Peyer's patch (tissue), 4 donors: ENCODE measurements at regions not wholly inside any gene's neighbourhood (a gene's known extent, or its start where the extent isn't known, plus 50 kb on each side); places are given as distances from the start of the nearest gene placed in this dataset.

Experiments
- DNase-seq, 3 donors: peaks; one replicate each; pipeline ENCODE4 v3.0.0-alpha.2; 2017 to 2019
- H3K27ac ChIP-seq, 4 donors: fragments of 200-600 bp; sonication (generic); one replicate each; pipeline ENCODE4 v1.5.1; 2016 to 2019
- H3K27me3 ChIP-seq, 2 donors: fragments of 200-600 bp; sonication (generic); one replicate each; pipeline ENCODE4 v1.5.1; 2019
- H3K36me3 ChIP-seq, 3 donors: fragments of 200-600 bp; sonication (generic); one replicate each; pipeline ENCODE4 v1.5.1; 2016 to 2019
- H3K4me1 ChIP-seq, 4 donors: fragments of 200-600 bp; sonication (generic); one replicate each; pipeline ENCODE4 v1.5.1; 2016 to 2019
- H3K4me3 ChIP-seq, 4 donors: fragments of 200-600 bp; sonication (generic); 1 replicate in 3 of 4; 2 replicates in 1 of 4; pipeline ENCODE4 v1.5.1; 2016 to 2019; ENCODE audit warnings: mild to moderate bottlenecking in 1 of 4
- H3K9me3 ChIP-seq, 4 donors: fragments of 200-600 bp; sonication (generic); one replicate each; pipeline ENCODE4 v1.5.1; 2016 to 2019; ENCODE audit warnings: mild to moderate bottlenecking in 1 of 4
- POLR2A ChIP-seq, 2 donors: fragments of 450-650 bp; IDR thresholded peaks; one replicate each; pipeline ENCODE4 v1.5.1; 2017; ENCODE audit warnings: antibody characterized with exemption in 2 of 2, mild to moderate bottlenecking in 2 of 2, moderate library complexity in 2 of 2
- TF ChIP-seq, protein P1 (sequence below), 6 experiments: fragments of 450-650 bp in 4 of 6; fragments of 200-600 bp in 2 of 6; sonication (generic) in 1 of 6; IDR thresholded peaks; one replicate each; pipeline ENCODE4 v1.5.1; 2017 to 2019; ENCODE audit warnings: antibody characterized with exemption in 6 of 6, mild to moderate bottlenecking in 3 of 6, moderate library complexity in 1 of 6

DNA sequence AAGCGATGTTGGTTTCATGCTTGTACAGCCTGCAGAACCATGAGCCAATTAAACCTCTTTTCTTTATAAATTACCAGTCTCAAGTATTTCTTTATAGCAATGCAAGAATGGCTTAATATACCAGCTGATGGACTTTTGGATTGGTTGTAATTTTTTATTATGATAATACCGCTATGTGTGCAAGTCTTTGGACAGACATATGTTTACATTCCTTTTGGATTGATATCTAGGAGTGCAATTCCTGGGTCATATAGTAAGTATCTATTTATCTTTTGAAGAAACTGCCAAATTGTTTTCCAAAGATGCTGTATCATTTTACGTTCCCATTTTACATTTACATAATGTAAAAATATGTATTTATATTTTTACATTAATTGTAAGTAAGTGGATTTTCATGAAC, 81.2 kb upstream of the PIP4K2A start:
- no peak overlapping the region for H3K27ac ChIP-seq
- DNase-seq = no peak
- H3K4me3 ChIP-seq = no peak overlapping the region
- no peaks in the 10 kb centered on the region for H3K4me1 ChIP-seq
- TF ChIP-seq, protein P1, sequence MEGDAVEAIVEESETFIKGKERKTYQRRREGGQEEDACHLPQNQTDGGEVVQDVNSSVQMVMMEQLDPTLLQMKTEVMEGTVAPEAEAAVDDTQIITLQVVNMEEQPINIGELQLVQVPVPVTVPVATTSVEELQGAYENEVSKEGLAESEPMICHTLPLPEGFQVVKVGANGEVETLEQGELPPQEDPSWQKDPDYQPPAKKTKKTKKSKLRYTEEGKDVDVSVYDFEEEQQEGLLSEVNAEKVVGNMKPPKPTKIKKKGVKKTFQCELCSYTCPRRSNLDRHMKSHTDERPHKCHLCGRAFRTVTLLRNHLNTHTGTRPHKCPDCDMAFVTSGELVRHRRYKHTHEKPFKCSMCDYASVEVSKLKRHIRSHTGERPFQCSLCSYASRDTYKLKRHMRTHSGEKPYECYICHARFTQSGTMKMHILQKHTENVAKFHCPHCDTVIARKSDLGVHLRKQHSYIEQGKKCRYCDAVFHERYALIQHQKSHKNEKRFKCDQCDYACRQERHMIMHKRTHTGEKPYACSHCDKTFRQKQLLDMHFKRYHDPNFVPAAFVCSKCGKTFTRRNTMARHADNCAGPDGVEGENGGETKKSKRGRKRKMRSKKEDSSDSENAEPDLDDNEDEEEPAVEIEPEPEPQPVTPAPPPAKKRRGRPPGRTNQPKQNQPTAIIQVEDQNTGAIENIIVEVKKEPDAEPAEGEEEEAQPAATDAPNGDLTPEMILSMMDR (IDR thresholded peaks at IDR 0.05) = no peak
- TF ChIP-seq POLR2A (IDR thresholded peaks at IDR 0.05) = no peak
- H3K9me3 ChIP-seq = no peaks in the 10 kb centered on the region
- H3K27me3 ChIP-seq = no peaks in the 10 kb centered on the region
- no peaks in the 10 kb centered on the region for H3K36me3 ChIP-seq

- H3K27me3 ChIP-seq = no peaks in the 10 kb centered on the region
- no peak overlapping the region for H3K27ac ChIP-seq
- DNase-seq = no peak
- H3K36me3 ChIP-seq = no peaks in the 10 kb centered on the region
- no peaks in the 10 kb centered on the region for H3K4me1 ChIP-seq
- TF ChIP-seq POLR2A (IDR thresholded peaks at IDR 0.05) = no peak
- TF ChIP-seq, protein P1 (IDR thresholded peaks at IDR 0.05) = no peak
- no peaks in the 10 kb centered on the region for H3K9me3 ChIP-seq
- no peak overlapping the region for H3K4me3 ChIP-seq
Measured at GRCh38 chr10:22792161-22792560, 77.8 kb upstream of the PIP4K2A start.

- H3K4me3 ChIP-seq = no peak overlapping the region
- H3K9me3 ChIP-seq = no peaks in the 10 kb centered on the region
- no peak for DNase-seq
- H3K27me3 ChIP-seq = no peaks in the 10 kb centered on the region
- TF ChIP-seq POLR2A (IDR thresholded peaks at IDR 0.05) = no peak
- TF ChIP-seq, protein P1 (IDR thresholded peaks at IDR 0.05) = no peak
- no peak overlapping the region for H3K27ac ChIP-seq
- H3K4me1 ChIP-seq = no peaks in the 10 kb centered on the region
- no peaks in the 10 kb centered on the region for H3K36me3 ChIP-seq
Measured at GRCh38 chr10:22791665-22792064, 77.3 kb upstream of the PIP4K2A start.

GRCh38 chr10:22784668-22785067, 70.3 kb upstream of the PIP4K2A start:
- H3K9me3 ChIP-seq = no peaks in the 10 kb centered on the region
- no peaks in the 10 kb centered on the region for H3K27me3 ChIP-seq
- no peaks in the 10 kb centered on the region for H3K36me3 ChIP-seq
- H3K27ac ChIP-seq = no peak overlapping the region
- no peak for TF ChIP-seq POLR2A (IDR thresholded peaks at IDR 0.05)
- TF ChIP-seq, protein P1 (IDR thresholded peaks at IDR 0.05) = no peak
- no peak overlapping the region for H3K4me3 ChIP-seq
- no peak for DNase-seq
- H3K4me1 ChIP-seq = no peaks in the 10 kb centered on the region

GRCh38 chr10:22783807-22784206, 69.4 kb upstream of the PIP4K2A start:
- H3K4me3 ChIP-seq = no peak overlapping the region
- no peak overlapping the region for H3K27ac ChIP-seq
- no peaks in the 10 kb centered on the region for H3K9me3 ChIP-seq
- H3K36me3 ChIP-seq = no peaks in the 10 kb centered on the region
- no peak for TF ChIP-seq POLR2A (IDR thresholded peaks at IDR 0.05)
- TF ChIP-seq, protein P1 (IDR thresholded peaks at IDR 0.05) = no peak
- no peak for DNase-seq
- no peaks in the 10 kb centered on the region for H3K27me3 ChIP-seq
- no peaks in the 10 kb centered on the region for H3K4me1 ChIP-seq

DNA sequence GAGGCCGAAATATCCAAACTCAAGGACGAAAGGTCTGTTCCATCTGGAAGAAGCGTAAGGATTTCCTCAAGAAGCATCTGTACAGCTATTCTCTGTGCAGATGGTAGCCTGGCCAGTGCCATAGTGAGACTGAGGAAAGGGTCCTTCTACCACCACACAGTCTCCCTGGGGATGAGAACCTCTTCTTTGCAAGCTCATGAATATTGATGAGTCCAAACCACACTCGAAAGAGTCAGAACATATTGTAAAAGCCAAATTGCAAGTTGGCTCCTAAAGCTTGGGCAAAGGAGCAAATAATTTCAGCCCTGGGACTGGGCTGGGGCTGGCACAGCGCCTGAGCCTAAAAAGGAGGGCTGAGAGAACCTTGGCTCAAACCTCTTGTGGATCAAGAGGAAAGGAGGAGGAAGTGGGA, 66.1 kb upstream of the PIP4K2A start:
- H3K4me1 ChIP-seq = no peaks in the 10 kb centered on the region
- no peak overlapping the region for H3K4me3 ChIP-seq
- no peak for DNase-seq
- H3K27ac ChIP-seq = no peak overlapping the region
- no peaks in the 10 kb centered on the region for H3K27me3 ChIP-seq
- H3K9me3 ChIP-seq = no peaks in the 10 kb centered on the region
- TF ChIP-seq, protein P1 (IDR thresholded peaks at IDR 0.05) = no peak
- no peaks in the 10 kb centered on the region for H3K36me3 ChIP-seq
